Stimulated activated CD4-positive, alpha-beta T cell treated with anti-CD3 and anti-CD28 coated beads, Interleukin-1b, Interleukin-23, amount 100 ng/mL, for 4 hours (primary cell): ENCODE measurements at regions not wholly inside any gene's neighbourhood (a gene's known extent, or its start where the extent isn't known, plus 50 kb on each side); places are given as distances from the start of the nearest gene placed in this dataset.
"Not testable (repeated sequence)": the region's sequence is repeated elsewhere in the genome, so short reads cannot be mapped to it uniquely, and the experiment has no call there.

Source experiments
- DNase-seq, 2 donors: peaks; one replicate each; pipeline ENCODE4 v3.0.0-alpha.2; 2020; ENCODE audit warnings: low read depth in 2 of 2

GRCh38 chr16:86257546-86257945 lies 252.8 kb upstream of the FOXF1 start:
- DNase-seq = no peak

- DNase-seq = no peak
Measured at GRCh38 chr16:86258713-86259112, 251.6 kb upstream of the FOXF1 start.

GRCh38 chr16:86259499-86259898 lies 250.8 kb upstream of the FOXF1 start:
- DNase-seq = no peak

GRCh38 chr16:86261379-86261778 lies 248.9 kb upstream of the FOXF1 start:
- DNase-seq = no peak

- DNase-seq = not testable (repeated sequence)
Measured at GRCh38 chr16:86267657-86268056, 242.7 kb upstream of the FOXF1 start.

- no peak for DNase-seq
Measured at GRCh38 chr16:86270696-86271095, 239.6 kb upstream of the FOXF1 start.

GRCh38 chr16:86272744-86273143 lies 237.6 kb upstream of the FOXF1 start:
- DNase-seq = no peak

GRCh38 chr16:86277221-86277620 lies 233.1 kb upstream of the FOXF1 start:
- no peak for DNase-seq

GRCh38 chr16:86277859-86278258 lies 232.5 kb upstream of the FOXF1 start:
- not testable (repeated sequence) for DNase-seq

- no peak for DNase-seq
Measured at GRCh38 chr16:86281421-86281820, 228.9 kb upstream of the FOXF1 start.

- DNase-seq = no peak
Measured at GRCh38 chr16:86283944-86284343, 226.4 kb upstream of the FOXF1 start.

- no peak for DNase-seq
Measured at GRCh38 chr16:86285421-86285820, 224.9 kb upstream of the FOXF1 start.

GRCh38 chr16:86285938-86286921 lies 224.1 kb upstream of the FOXF1 start:
- no peak for DNase-seq

GRCh38 chr16:86286991-86287663 lies 223.2 kb upstream of the FOXF1 start:
- DNase-seq = no peak

GRCh38 chr16:86287664-86288201 lies 222.6 kb upstream of the FOXF1 start:
- DNase-seq = no peak

GRCh38 chr16:86288716-86289294 lies 221.5 kb upstream of the FOXF1 start:
- DNase-seq = no peak

- DNase-seq = no peak
Measured at GRCh38 chr16:86289304-86289703, 221.0 kb upstream of the FOXF1 start.

- no peak for DNase-seq
Measured at GRCh38 chr16:86289907-86290306, 220.4 kb upstream of the FOXF1 start.

GRCh38 chr16:86291491-86291890 lies 218.8 kb upstream of the FOXF1 start:
- DNase-seq = no peak

- no peak for DNase-seq
Measured at GRCh38 chr16:86292171-86292775, 218.1 kb upstream of the FOXF1 start.

GRCh38 chr16:86292942-86293341 lies 217.4 kb upstream of the FOXF1 start:
- DNase-seq = no peak

GRCh38 chr16:86293906-86294305 lies 216.4 kb upstream of the FOXF1 start:
- no peak for DNase-seq
